C4-2B (cell line): ENCODE measurements at regions not wholly inside any gene's neighbourhood (a gene's known extent, or its start where the extent isn't known, plus 50 kb on each side); places are given as distances from the start of the nearest gene placed in this dataset.
A peak's percentile ranks its signal among the peaks of the same experiment; 100 is the strongest.

Source experiments
- H3K27ac ChIP-seq: fragments of 450-650 bp; 2 replicates; pipeline ENCODE4 v1.5.1; 2017
- ZFX ChIP-seq: fragments of 450-650 bp; IDR thresholded peaks from 2 replicates; pipeline ENCODE4 v1.6.1; 2017
- TF ChIP-seq, protein P1 (sequence below): fragments of 450-650 bp; conservative IDR thresholded peaks from 2 replicates; pipeline ENCODE4 v1.5.1; 2017; ENCODE audit warnings: mild to moderate bottlenecking

- peak overlapping the region; percentile 11; the same call in 1 of the 2 replicates for H3K27ac ChIP-seq
- no peak for TF ChIP-seq ZFX
- TF ChIP-seq, protein P1, sequence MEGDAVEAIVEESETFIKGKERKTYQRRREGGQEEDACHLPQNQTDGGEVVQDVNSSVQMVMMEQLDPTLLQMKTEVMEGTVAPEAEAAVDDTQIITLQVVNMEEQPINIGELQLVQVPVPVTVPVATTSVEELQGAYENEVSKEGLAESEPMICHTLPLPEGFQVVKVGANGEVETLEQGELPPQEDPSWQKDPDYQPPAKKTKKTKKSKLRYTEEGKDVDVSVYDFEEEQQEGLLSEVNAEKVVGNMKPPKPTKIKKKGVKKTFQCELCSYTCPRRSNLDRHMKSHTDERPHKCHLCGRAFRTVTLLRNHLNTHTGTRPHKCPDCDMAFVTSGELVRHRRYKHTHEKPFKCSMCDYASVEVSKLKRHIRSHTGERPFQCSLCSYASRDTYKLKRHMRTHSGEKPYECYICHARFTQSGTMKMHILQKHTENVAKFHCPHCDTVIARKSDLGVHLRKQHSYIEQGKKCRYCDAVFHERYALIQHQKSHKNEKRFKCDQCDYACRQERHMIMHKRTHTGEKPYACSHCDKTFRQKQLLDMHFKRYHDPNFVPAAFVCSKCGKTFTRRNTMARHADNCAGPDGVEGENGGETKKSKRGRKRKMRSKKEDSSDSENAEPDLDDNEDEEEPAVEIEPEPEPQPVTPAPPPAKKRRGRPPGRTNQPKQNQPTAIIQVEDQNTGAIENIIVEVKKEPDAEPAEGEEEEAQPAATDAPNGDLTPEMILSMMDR, result no peak
These were observed 81.3 kb upstream of the BHLHE40 start for GRCh38 chr3:4897765-4898453.

GRCh38 chr3:4898454-4899313 lies 80.6 kb upstream of the BHLHE40 start:
- H3K27ac ChIP-seq, result peak overlapping the region; percentile 11; the same call in 1 of the 2 replicates

DNA sequence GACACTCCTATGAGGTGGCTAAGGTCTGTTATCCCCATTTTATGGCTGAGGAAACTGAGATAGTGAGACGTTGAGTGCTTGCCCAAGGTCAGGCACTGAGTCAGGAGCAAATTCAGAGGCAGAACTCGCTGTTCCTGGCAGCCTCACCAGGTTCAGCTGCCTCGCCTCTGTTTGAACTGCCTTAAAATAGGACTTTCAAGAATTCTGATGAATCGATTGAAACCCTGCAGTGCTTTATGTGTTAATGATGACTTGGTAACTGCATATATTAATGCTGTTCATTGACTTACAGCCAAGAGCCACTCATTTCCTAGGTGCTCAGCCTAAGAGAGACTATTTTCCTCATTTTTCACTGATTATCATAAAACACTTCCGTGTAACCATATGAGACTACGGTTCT lies 79.5 kb upstream of the BHLHE40 start:
- no peak overlapping the region for H3K27ac ChIP-seq
- no peak for TF ChIP-seq ZFX
- TF ChIP-seq, protein P1, result no peak

More at GRCh38 chr3:4898454-4899313, 80.6 kb upstream of the BHLHE40 start:
- TF ChIP-seq, protein P1, result no peak

- no peak for TF ChIP-seq ZFX
- TF ChIP-seq, protein P1, result no peak
- H3K27ac ChIP-seq, result no peak overlapping the region
These were observed 78.9 kb upstream of the BHLHE40 start for GRCh38 chr3:4900298-4900697.

DNA sequence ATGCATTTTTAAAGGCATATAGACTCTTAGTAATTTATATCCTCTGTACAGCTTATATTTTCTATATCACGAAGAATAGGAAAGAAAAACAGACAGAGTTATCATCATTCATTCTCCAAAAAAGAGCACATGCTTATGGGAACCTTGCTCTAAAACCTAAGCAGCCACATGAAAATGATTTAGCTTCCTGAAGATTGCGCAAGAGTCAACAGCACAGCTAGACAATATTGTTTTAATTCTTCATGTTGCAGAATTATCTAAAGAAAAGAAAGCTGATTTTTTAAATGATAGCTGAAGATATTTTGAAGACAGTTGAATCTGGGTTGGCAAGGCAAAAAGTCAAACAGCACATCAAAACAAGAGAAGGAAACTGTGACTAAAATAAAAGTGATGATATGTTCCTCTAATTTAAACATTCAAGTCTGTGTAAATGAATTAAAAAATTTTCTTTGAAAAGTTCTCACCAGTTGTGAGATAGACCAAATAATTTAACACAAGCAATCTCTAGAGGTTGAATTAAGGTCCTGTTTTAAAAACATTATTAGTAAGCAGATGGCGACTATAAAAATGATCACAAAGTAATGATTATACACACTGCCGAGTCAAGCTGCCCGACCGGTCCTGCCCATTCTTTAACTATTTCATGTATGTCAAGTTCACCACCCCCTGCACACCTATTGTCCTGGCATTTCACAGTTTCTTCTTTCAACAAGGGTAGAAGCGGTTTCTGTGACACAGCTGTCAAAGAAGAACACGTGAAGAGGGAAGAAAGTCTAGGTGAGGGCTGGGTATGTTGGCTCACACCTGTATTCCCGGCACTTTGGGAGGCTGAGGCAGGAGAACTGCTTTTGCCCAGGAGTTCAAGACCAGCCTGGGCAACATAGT lies 74.2 kb upstream of the BHLHE40 start:
- TF ChIP-seq ZFX, result no peak
- TF ChIP-seq, protein P1, result no peak
- no peak overlapping the region for H3K27ac ChIP-seq

DNA sequence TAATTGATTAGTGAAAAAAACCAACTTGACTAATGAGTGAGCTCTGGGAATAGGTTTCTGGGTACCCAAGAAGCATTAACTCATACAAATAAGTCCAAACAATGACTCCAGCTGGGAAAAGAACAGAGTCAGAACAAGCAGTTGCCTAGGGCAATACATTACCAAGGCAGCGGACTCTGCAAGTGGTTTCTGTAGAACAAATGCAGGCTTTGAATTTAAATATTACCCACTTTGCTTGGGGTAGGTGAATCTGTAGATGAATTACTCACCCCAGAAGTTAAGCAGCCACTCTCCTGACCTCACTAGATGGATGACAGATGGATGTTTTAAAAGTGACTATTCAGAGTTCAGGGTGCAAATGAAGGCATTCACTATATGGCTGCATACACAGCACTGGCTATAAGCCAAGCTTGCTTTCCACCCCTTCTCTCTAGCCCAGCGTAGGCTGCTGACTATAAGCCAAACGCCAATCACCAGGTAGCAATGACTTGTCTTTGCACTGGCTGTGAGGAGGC lies 73.1 kb upstream of the BHLHE40 start:
- TF ChIP-seq ZFX, result no peak
- TF ChIP-seq, protein P1, result no peak
- H3K27ac ChIP-seq, result no peak overlapping the region
